ENCODE measurements at regions not wholly inside any gene's neighbourhood (a gene's known extent, or its start where the extent isn't known, plus 50 kb on each side); places are given as distances from the start of the nearest gene placed in this dataset.

GRCh38 chr13:38202740-38203139, 146.9 kb upstream of the UFM1 start:
- no peaks in the 10 kb centered on the region for H3K27me3 Mint-ChIP-seq
- no peak overlapping the region for H3K4me3 Mint-ChIP-seq
- H3K4me1 Mint-ChIP-seq, result peaks cover 9% of the 10 kb centered on the region
- H3K9me3 Mint-ChIP-seq (ENCODE audit: low read depth), result no peaks in the 10 kb centered on the region
- no peak overlapping the region for H3K27ac Mint-ChIP-seq
- DNase-seq (no peak), ATAC-seq (no peak)
- no peaks in the 10 kb centered on the region for H3K36me3 Mint-ChIP-seq
- CTCF ChIA-PET, result no interaction called here

- H3K36me3 Mint-ChIP-seq, result no peaks in the 10 kb centered on the region
- ATAC-seq (no peak), DNase-seq (no peak)
- no peak overlapping the region for H3K4me3 Mint-ChIP-seq
- H3K27me3 Mint-ChIP-seq, result no peaks in the 10 kb centered on the region
- no peak overlapping the region for H3K27ac Mint-ChIP-seq
- CTCF ChIA-PET, result no interaction called here
- H3K4me1 Mint-ChIP-seq, result no peaks in the 10 kb centered on the region
- H3K9me3 Mint-ChIP-seq (ENCODE audit: low read depth), result no peaks in the 10 kb centered on the region
These were observed 158.6 kb upstream of the UFM1 start for GRCh38 chr13:38191016-38191415.

DNA sequence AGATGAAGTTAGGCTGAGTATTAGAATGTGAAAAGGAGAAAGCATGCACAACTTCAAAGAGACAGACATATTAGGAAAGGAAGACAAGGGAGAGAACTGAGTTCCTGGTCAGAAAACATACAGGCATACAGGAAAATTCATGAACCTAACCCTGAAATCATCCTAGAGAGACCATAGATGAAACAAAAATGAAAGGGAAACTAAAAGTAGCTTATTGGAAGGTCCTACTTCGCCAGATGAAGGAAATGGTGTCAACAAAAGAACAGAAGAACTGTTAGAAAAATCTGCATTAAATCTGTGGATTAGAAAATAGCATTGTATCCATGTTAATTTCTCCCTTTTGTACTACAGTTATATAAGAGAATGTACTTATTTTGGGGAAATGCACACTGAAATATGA, 169.0 kb upstream of the UFM1 start:
- no peaks in the 10 kb centered on the region for H3K27me3 Mint-ChIP-seq
- peak overlapping the region; percentile 58 for H3K4me3 Mint-ChIP-seq
- ATAC-seq, result peak; percentile 53
- CTCF ChIA-PET, result no interaction called here
- H3K27ac Mint-ChIP-seq, result peak overlapping the region; percentile 71
- no peak for DNase-seq
- peaks cover 12% of the 10 kb centered on the region for H3K36me3 Mint-ChIP-seq
- peaks cover 2% of the 10 kb centered on the region for H3K9me3 Mint-ChIP-seq (ENCODE audit: low read depth)
- H3K4me1 Mint-ChIP-seq, result peaks cover 11% of the 10 kb centered on the region

GRCh38 chr13:38180126-38180525, 169.5 kb upstream of the UFM1 start:
- Mint-ChIP-seq H3K36me3 (peaks cover 12% of the 10 kb centered on the region), H3K27ac (peak overlapping the region; percentile 71)

DNA sequence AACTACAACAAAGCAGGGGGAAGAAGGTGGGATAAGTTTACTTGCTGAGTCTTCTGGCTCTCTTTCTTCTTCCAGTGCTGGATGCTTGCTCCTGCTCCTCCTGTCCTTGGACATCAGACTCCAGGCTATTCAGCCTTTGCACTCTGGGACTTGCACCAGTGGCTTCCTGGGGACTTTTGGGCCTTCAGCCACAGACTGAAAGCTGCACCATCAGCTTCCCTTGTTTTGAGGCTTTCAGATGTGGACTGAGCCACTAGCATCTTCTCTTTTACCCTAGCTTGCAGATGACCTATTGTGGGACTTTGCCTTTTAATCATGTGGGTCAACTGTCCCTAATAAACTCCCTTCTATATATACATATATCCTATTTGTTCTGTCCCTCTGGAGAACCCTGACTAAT, 173.0 kb upstream of the UFM1 start:
- Mint-ChIP-seq H3K4me3 (no peak overlapping the region), H3K4me1 (peaks cover 11% of the 10 kb centered on the region), H3K27me3 (no peaks in the 10 kb centered on the region), H3K36me3 (peaks cover 9% of the 10 kb centered on the region), H3K9me3 (ENCODE audit: low read depth) (peaks cover 3% of the 10 kb centered on the region), H3K27ac (no peak overlapping the region)
- DNase-seq (no peak), ATAC-seq (no peak)
- CTCF ChIA-PET, result interaction anchor here (0.9 kb wide), 1 partner anchor 1304 kb away, joined by 3 read pairs; no protein-coding TSS in a partner anchor

More at GRCh38 chr13:38180126-38180525, 169.5 kb upstream of the UFM1 start:
- DNase-seq (no peak), ATAC-seq (no peak)
- H3K27me3 Mint-ChIP-seq, result no peaks in the 10 kb centered on the region
- peak overlapping the region; percentile 58 for H3K4me3 Mint-ChIP-seq
- H3K4me1 Mint-ChIP-seq, result peaks cover 11% of the 10 kb centered on the region
- peaks cover 2% of the 10 kb centered on the region for H3K9me3 Mint-ChIP-seq (ENCODE audit: low read depth)
- CTCF ChIA-PET, result no interaction called here

DNA sequence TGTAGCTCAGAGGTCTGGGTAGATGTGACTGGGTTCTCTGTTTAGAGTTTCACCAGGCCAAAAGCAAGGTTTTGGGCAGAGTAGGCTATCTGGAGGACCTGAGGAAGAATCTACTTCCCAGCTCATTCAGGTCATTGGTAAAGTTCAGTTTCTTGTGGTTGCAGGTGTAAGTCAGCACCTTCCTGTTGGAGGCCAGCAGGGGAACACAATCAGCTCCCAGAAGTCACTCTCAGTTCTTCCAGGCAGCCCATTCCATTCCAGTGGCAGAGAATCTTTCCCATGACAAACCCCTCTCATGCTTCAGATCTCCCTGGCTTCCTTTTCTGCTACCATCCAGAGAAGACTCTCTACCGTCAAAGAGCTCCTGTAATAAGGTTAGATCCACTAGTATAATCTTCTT, 176.2 kb upstream of the UFM1 start:
- Mint-ChIP-seq H3K4me1 (no peaks in the 10 kb centered on the region), H3K27me3 (no peaks in the 10 kb centered on the region), H3K4me3 (no peak overlapping the region), H3K27ac (no peak overlapping the region), H3K36me3 (no peaks in the 10 kb centered on the region), H3K9me3 (ENCODE audit: low read depth) (peaks cover 2% of the 10 kb centered on the region)
- DNase-seq (no peak), ATAC-seq (no peak)
- CTCF ChIA-PET, result interaction anchor here (0.8 kb wide), 1 partner anchor 1659 kb away, joined by 3 read pairs; no protein-coding TSS in a partner anchor

DNA sequence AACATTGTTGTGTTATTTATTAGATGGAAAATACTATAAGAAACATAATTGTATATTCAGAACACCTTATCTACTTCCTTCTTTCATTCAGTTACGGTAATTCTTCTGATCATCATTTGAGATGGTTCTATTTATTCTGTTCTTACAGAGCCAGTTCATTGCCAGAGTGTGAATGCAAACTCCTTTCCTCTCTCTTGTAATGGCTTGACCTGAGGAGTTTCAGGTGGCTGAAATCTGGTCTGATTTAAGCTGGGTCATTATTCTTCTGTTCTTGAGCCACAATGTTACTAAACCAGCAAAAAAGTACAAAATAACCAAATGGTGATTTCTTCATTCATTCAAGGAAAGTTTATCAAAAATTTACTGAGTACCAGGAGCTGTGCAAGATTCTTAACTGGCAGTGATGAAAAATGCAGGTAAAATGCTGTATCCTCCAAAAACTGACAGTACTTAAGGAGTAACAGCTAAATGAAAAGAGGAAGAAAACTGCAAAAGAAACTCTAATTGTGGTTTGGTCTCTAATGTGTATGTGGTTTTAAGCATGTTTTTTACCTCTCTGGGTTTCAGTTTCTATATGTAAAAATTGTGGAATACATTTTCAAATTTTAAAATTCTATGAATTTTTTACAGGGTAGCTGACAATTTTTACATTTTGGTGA, 182.4 kb upstream of the UFM1 start:
- no peak for DNase-seq
- peaks cover 7% of the 10 kb centered on the region for H3K4me1 Mint-ChIP-seq
- ATAC-seq, result no peak
- no peaks in the 10 kb centered on the region for H3K9me3 Mint-ChIP-seq (ENCODE audit: low read depth)
- H3K36me3 Mint-ChIP-seq, result no peaks in the 10 kb centered on the region
- H3K27ac Mint-ChIP-seq, result peak overlapping the region; percentile 54
- H3K4me3 Mint-ChIP-seq, result no peak overlapping the region
- CTCF ChIA-PET, result no interaction called here
- H3K27me3 Mint-ChIP-seq, result no peaks in the 10 kb centered on the region

DNA sequence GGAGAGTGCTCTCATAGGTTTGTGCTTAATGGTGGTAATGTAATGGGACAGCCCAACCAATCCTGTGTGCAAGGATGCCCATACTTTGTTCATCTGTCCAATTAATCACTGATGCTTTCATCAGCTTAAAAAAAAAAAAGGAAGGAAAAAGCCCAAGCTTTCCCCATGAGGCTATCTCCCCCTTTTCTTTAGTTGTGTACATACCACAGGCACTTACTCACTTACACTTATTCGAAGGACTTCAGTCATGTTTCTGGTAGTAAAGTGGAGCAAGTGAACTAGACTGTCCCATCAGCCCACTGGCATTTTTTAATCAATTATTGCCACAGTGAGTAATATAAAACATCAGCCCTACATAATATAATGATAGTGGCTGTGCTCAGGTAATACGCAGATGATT, 183.5 kb upstream of the UFM1 start:
- CTCF ChIA-PET, result no interaction called here
- no peaks in the 10 kb centered on the region for H3K9me3 Mint-ChIP-seq (ENCODE audit: low read depth)
- H3K4me1 Mint-ChIP-seq, result peaks cover 7% of the 10 kb centered on the region
- no peak overlapping the region for H3K27ac Mint-ChIP-seq
- no peaks in the 10 kb centered on the region for H3K27me3 Mint-ChIP-seq
- no peaks in the 10 kb centered on the region for H3K36me3 Mint-ChIP-seq
- DNase-seq (no peak), ATAC-seq (no peak)
- H3K4me3 Mint-ChIP-seq, result no peak overlapping the region

GRCh38 chr13:38160131-38160530, 189.5 kb upstream of the UFM1 start:
- H3K4me3 Mint-ChIP-seq, result no peak overlapping the region
- DNase-seq (no peak), ATAC-seq (no peak)
- no peak overlapping the region for H3K27ac Mint-ChIP-seq
- H3K4me1 Mint-ChIP-seq, result no peaks in the 10 kb centered on the region
- no peaks in the 10 kb centered on the region for H3K36me3 Mint-ChIP-seq
- no peaks in the 10 kb centered on the region for H3K27me3 Mint-ChIP-seq
- CTCF ChIA-PET, result no interaction called here
- no peaks in the 10 kb centered on the region for H3K9me3 Mint-ChIP-seq (ENCODE audit: low read depth)

- Mint-ChIP-seq H3K9me3 (ENCODE audit: low read depth) (no peaks in the 10 kb centered on the region), H3K4me3 (no peak overlapping the region), H3K4me1 (no peaks in the 10 kb centered on the region), H3K27me3 (no peaks in the 10 kb centered on the region), H3K27ac (no peak overlapping the region), H3K36me3 (no peaks in the 10 kb centered on the region)
- no peak for DNase-seq
- no peak for ATAC-seq
- CTCF ChIA-PET, result no interaction called here
These were observed 189.9 kb upstream of the UFM1 start for GRCh38 chr13:38159710-38160109.

DNA sequence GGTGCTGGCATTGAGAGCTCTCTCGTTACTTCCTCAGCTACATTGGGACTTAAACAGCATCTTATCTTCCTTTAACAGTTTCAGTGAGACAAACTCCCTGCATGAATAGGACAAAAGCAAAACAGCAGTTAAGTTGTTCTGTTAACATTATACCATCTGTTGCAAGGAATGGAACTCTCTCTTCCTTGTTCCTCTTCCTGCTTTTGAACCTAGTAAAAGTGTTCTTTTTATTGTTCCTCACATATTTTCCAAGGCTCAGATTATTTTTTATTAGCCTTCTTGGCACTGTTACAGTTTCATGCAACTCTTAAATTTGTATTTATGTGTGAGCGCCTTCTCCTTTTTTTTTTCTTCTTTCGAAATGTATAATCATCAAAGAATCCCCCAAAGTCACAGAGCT, 202.6 kb upstream of the UFM1 start:
- Mint-ChIP-seq H3K27me3 (no peaks in the 10 kb centered on the region), H3K4me1 (no peaks in the 10 kb centered on the region), H3K36me3 (no peaks in the 10 kb centered on the region), H3K4me3 (no peak overlapping the region), H3K27ac (no peak overlapping the region), H3K9me3 (ENCODE audit: low read depth) (peaks cover 3% of the 10 kb centered on the region)
- DNase-seq (no peak), ATAC-seq (no peak)
- CTCF ChIA-PET, result no interaction called here

- no peak for ATAC-seq
- H3K27me3 Mint-ChIP-seq, result no peaks in the 10 kb centered on the region
- CTCF ChIA-PET, result no interaction called here
- no peak for DNase-seq
- no peaks in the 10 kb centered on the region for H3K4me1 Mint-ChIP-seq
- H3K9me3 Mint-ChIP-seq (ENCODE audit: low read depth), result peaks cover 3% of the 10 kb centered on the region
- no peaks in the 10 kb centered on the region for H3K36me3 Mint-ChIP-seq
- no peak overlapping the region for H3K27ac Mint-ChIP-seq
- H3K4me3 Mint-ChIP-seq, result no peak overlapping the region
These were observed 207.9 kb upstream of the UFM1 start for GRCh38 chr13:38141792-38142191.

- no peaks in the 10 kb centered on the region for H3K4me1 Mint-ChIP-seq
- H3K9me3 Mint-ChIP-seq (ENCODE audit: low read depth), result peaks cover 3% of the 10 kb centered on the region
- no peaks in the 10 kb centered on the region for H3K27me3 Mint-ChIP-seq
- no peak overlapping the region for H3K27ac Mint-ChIP-seq
- no peaks in the 10 kb centered on the region for H3K36me3 Mint-ChIP-seq
- ATAC-seq (no peak), DNase-seq (no peak)
- H3K4me3 Mint-ChIP-seq, result no peak overlapping the region
- CTCF ChIA-PET, result no interaction called here
These were observed 214.1 kb upstream of the UFM1 start for GRCh38 chr13:38135592-38135991.

DNA sequence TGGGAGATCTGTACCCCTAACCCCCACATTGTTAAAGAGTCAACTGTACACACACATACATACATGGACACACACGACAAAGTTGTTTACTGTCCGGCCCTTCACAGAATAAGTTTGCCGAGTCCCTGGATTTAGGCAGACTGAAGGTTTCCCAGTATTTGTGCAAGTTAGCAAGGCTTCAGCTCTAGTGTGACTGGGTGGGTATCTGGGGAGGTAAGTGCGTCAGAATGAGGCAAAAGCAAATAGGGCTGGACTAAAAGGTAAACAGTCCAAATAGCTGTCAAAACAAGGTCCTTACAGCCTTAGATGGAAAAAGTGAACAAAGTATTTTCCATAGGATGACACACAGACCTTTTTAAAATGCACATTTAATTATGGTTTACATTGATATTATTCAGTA, 228.4 kb upstream of the UFM1 start:
- ATAC-seq (no peak), DNase-seq (no peak)
- no peaks in the 10 kb centered on the region for H3K4me1 Mint-ChIP-seq
- H3K27ac Mint-ChIP-seq, result no peak overlapping the region
- no peaks in the 10 kb centered on the region for H3K27me3 Mint-ChIP-seq
- CTCF ChIA-PET, result no interaction called here
- H3K4me3 Mint-ChIP-seq, result no peak overlapping the region
- H3K9me3 Mint-ChIP-seq (ENCODE audit: low read depth), result no peaks in the 10 kb centered on the region
- no peaks in the 10 kb centered on the region for H3K36me3 Mint-ChIP-seq

DNA sequence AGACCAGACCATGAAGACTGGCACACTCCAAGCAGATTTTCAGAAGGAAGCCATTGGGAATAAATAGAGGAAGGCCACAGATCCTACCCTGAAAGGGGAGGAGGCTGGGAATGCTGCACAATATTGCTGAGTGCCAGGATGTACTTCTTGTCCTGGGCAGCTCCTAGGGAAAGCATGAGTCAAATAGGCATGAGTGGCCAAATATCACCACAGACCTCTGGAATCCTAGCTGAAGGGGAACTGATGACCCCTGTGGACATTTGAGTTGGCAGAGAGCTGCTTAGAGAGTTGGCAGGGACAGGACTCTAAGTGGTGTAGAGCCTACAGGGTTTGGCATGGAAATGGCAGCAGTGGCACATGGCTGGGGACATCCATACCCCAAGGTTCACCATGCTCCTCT, 234.3 kb upstream of the TRPC4 start:
- H3K9me3 Mint-ChIP-seq (ENCODE audit: low read depth), result peaks cover 6% of the 10 kb centered on the region
- H3K4me1 Mint-ChIP-seq, result no peaks in the 10 kb centered on the region
- H3K27ac Mint-ChIP-seq, result no peak overlapping the region
- no peaks in the 10 kb centered on the region for H3K36me3 Mint-ChIP-seq
- CTCF ChIA-PET, result no interaction called here
- ATAC-seq (no peak), DNase-seq (no peak)
- H3K27me3 Mint-ChIP-seq, result no peaks in the 10 kb centered on the region
- H3K4me3 Mint-ChIP-seq, result no peak overlapping the region
